WTC11 (cell line): ENCODE measurements at regions not wholly inside any gene's neighbourhood (a gene's known extent, or its start where the extent isn't known, plus 50 kb on each side); places are given as distances from the start of the nearest gene placed in this dataset.

ENCODE experiments used
- ATAC-seq: fragments of 200-7000 bp; cut with Tn5 transposase; 2 replicates; pipeline ENCODE4 v1.10.0; 2021; ENCODE audit warnings: mild to moderate bottlenecking, moderate library complexity
- CTCF ChIA-PET: fragments of 300-600 bp; sonication (Branson Sonifier 250); formaldehyde crosslinking; loops from one replicate; lab custom pipeline; 2021; ENCODE audit warnings: antibody characterized with exemption; lab: Charles Lee
- POLR2A ChIA-PET: fragments of 350-600 bp; sonication (Branson Sonifier 250); formaldehyde crosslinking; loops from one replicate; lab custom pipeline; 2021; ENCODE audit warnings: antibody characterized with exemption; lab: Charles Lee
- DNase-seq: peaks from one replicate; pipeline ENCODE4 v3.0.0; 2021; ENCODE audit warnings: low spot score
- H3K27ac Mint-ChIP-seq: 2 replicates; pipeline ENCODE4 v1.8.0; 2021; ENCODE audit warnings: mixed read lengths
- H3K27me3 Mint-ChIP-seq: 2 replicates; pipeline ENCODE4 v1.8.0; 2021; ENCODE audit warnings: low read depth, mild to moderate bottlenecking, moderate library complexity, mixed read lengths
- H3K36me3 Mint-ChIP-seq: 2 replicates; pipeline ENCODE4 v1.8.0; 2021; ENCODE audit warnings: mixed read lengths
- H3K4me1 Mint-ChIP-seq: 2 replicates; pipeline ENCODE4 v1.8.0; 2022; ENCODE audit warnings: mixed read lengths
- H3K4me3 Mint-ChIP-seq: 2 replicates; pipeline ENCODE4 v1.8.0; 2021; ENCODE audit warnings: mild to moderate bottlenecking, moderate library complexity, mixed read lengths
- H3K9me3 Mint-ChIP-seq: 2 replicates; pipeline ENCODE4 v1.8.0; 2021; ENCODE audit warnings: mixed read lengths
- AR ChIP-seq: fragments of 250-450 bp; sonication (Bioruptor Pico); IDR thresholded peaks from 2 replicates; pipeline ENCODE4 v1.9.0; 2021; ENCODE audit warnings: mild to moderate bottlenecking
- CBFB ChIP-seq: sonication (generic); formaldehyde crosslinking; IDR thresholded peaks from 2 replicates; pipeline ENCODE4 v1.8.1; 2022; ENCODE audit warnings: mild to moderate bottlenecking, low read depth, missing genetic modification reagents
- CREB1 ChIP-seq: sonication (generic); formaldehyde crosslinking; IDR thresholded peaks from 2 replicates; pipeline ENCODE4 v1.8.0; 2023; ENCODE audit warnings: mild to moderate bottlenecking, missing genetic modification reagents
- ESRRA ChIP-seq: sonication (generic); formaldehyde crosslinking; IDR thresholded peaks from 2 replicates; pipeline ENCODE4 v1.8.1; 2022; ENCODE audit warnings: mild to moderate bottlenecking, missing genetic modification reagents, borderline replicate concordance
- FOXK1 ChIP-seq: sonication (generic); formaldehyde crosslinking; IDR thresholded peaks from 2 replicates; pipeline ENCODE4 v1.8.0; 2022; ENCODE audit warnings: mild to moderate bottlenecking, moderate library complexity, missing genetic modification reagents
- FOXP1 ChIP-seq: sonication (generic); formaldehyde crosslinking; IDR thresholded peaks from 2 replicates; pipeline ENCODE4 v1.8.0; 2022; ENCODE audit warnings: missing genetic modification reagents, mild to moderate bottlenecking, moderate library complexity, borderline replicate concordance
- FOXP4 ChIP-seq: sonication (generic); formaldehyde crosslinking; IDR thresholded peaks from 2 replicates; pipeline ENCODE4 v1.8.0; 2022; ENCODE audit warnings: mild to moderate bottlenecking, missing genetic modification reagents
- GABPB1 ChIP-seq: sonication (generic); formaldehyde crosslinking; IDR thresholded peaks from 2 replicates; pipeline ENCODE4 v1.8.1; 2023; ENCODE audit warnings: mild to moderate bottlenecking, missing genetic modification reagents
- GTF2I ChIP-seq: fragments of 250-450 bp; sonication (Bioruptor Pico); conservative IDR thresholded peaks from 2 replicates; pipeline ENCODE4 v1.4.0; 2021; ENCODE audit warnings: mild to moderate bottlenecking
- IRF1 ChIP-seq: sonication (generic); formaldehyde crosslinking; IDR thresholded peaks from 2 replicates; pipeline ENCODE4 v1.8.0; 2023; ENCODE audit warnings: missing genetic modification reagents
- NFATC4 ChIP-seq: fragments of 250-450 bp; sonication (Bioruptor Pico); IDR thresholded peaks from 2 replicates; pipeline ENCODE4 v1.9.0; 2021; ENCODE audit warnings: mild to moderate bottlenecking
- NFYB ChIP-seq: sonication (generic); formaldehyde crosslinking; conservative IDR thresholded peaks from 2 replicates; pipeline ENCODE4 v1.8.0; 2022; ENCODE audit warnings: low read depth, missing genetic modification reagents
- NR1H2 ChIP-seq: sonication (generic); formaldehyde crosslinking; IDR thresholded peaks from 2 replicates; pipeline ENCODE4 v1.9.0; 2021; ENCODE audit warnings: mild to moderate bottlenecking, moderate library complexity, missing genetic modification reagents
- RELA ChIP-seq: sonication (generic); formaldehyde crosslinking; IDR thresholded peaks from 2 replicates; pipeline ENCODE4 v1.8.1; 2022; ENCODE audit warnings: missing genetic modification reagents, mild to moderate bottlenecking, borderline replicate concordance
- TEAD4 ChIP-seq: sonication (generic); formaldehyde crosslinking; IDR thresholded peaks from 2 replicates; pipeline ENCODE4 v1.8.0; 2022; ENCODE audit warnings: mild to moderate bottlenecking, missing genetic modification reagents
- ZNF138 ChIP-seq: sonication (generic); formaldehyde crosslinking; conservative IDR thresholded peaks from 2 replicates; pipeline ENCODE4 v1.8.1; 2022; ENCODE audit warnings: mild to moderate bottlenecking, moderate library complexity, missing genetic modification reagents
- ZNF219 ChIP-seq: sonication (generic); formaldehyde crosslinking; IDR thresholded peaks from 2 replicates; pipeline ENCODE4 v1.8.0; 2023; ENCODE audit warnings: missing genetic modification reagents, mild to moderate bottlenecking, borderline replicate concordance
- TF ChIP-seq, protein P1 (sequence below): sonication (generic); formaldehyde crosslinking; IDR thresholded peaks from 2 replicates; pipeline ENCODE4 v1.8.0; 2023; ENCODE audit warnings: mild to moderate bottlenecking, missing genetic modification reagents
- TF ChIP-seq, protein P2 (sequence below): sonication (generic); formaldehyde crosslinking; IDR thresholded peaks from 2 replicates; pipeline ENCODE4 v1.8.0; 2022; ENCODE audit warnings: mild to moderate bottlenecking, missing genetic modification reagents
- TF ChIP-seq, protein P3 (sequence below): sonication (generic); formaldehyde crosslinking; IDR thresholded peaks from 2 replicates; pipeline ENCODE4 v1.8.1; 2023; ENCODE audit warnings: mild to moderate bottlenecking, moderate library complexity, missing genetic modification reagents
- TF ChIP-seq, protein P4 (sequence below): fragments of 250-450 bp; sonication (Bioruptor Pico); IDR thresholded peaks from 2 replicates; pipeline ENCODE4 v1.9.0; 2021; ENCODE audit warnings: moderate library complexity, mild to moderate bottlenecking, inconsistent platforms, borderline replicate concordance
- TF ChIP-seq, protein P5 (sequence below): sonication (generic); formaldehyde crosslinking; IDR thresholded peaks from 2 replicates; pipeline ENCODE4 v1.8.1; 2023; ENCODE audit warnings: mild to moderate bottlenecking, missing genetic modification reagents, moderate library complexity

DNA sequence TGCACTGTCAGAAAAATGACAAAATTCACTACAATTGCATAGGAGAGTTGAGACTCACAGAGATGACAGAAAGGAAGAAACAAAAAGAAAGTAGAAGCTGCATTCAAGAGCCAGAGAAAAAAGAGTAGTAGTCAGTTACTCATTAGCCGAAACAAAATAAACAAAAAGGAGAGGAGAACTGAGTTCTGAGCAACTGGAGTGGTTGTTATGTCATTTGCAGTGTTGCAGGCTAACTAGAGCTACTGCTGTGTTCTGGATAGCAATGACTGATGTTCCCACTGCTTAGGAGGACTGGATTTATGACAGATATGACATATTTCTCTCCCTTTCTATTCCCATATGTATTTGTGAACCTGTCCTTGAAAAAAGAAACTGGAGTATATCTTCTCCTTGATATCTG lies 482.6 kb downstream of the RFC3 start (continued):
- TF ChIP-seq FOXP1 (CRISPR knock-in tag) = no peak
- TF ChIP-seq, protein P1, sequence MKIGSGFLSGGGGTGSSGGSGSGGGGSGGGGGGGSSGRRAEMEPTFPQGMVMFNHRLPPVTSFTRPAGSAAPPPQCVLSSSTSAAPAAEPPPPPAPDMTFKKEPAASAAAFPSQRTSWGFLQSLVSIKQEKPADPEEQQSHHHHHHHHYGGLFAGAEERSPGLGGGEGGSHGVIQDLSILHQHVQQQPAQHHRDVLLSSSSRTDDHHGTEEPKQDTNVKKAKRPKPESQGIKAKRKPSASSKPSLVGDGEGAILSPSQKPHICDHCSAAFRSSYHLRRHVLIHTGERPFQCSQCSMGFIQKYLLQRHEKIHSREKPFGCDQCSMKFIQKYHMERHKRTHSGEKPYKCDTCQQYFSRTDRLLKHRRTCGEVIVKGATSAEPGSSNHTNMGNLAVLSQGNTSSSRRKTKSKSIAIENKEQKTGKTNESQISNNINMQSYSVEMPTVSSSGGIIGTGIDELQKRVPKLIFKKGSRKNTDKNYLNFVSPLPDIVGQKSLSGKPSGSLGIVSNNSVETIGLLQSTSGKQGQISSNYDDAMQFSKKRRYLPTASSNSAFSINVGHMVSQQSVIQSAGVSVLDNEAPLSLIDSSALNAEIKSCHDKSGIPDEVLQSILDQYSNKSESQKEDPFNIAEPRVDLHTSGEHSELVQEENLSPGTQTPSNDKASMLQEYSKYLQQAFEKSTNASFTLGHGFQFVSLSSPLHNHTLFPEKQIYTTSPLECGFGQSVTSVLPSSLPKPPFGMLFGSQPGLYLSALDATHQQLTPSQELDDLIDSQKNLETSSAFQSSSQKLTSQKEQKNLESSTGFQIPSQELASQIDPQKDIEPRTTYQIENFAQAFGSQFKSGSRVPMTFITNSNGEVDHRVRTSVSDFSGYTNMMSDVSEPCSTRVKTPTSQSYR (CRISPR knock-in tag) = no peak
- no peak for TF ChIP-seq ESRRA
- TF ChIP-seq, protein P2, sequence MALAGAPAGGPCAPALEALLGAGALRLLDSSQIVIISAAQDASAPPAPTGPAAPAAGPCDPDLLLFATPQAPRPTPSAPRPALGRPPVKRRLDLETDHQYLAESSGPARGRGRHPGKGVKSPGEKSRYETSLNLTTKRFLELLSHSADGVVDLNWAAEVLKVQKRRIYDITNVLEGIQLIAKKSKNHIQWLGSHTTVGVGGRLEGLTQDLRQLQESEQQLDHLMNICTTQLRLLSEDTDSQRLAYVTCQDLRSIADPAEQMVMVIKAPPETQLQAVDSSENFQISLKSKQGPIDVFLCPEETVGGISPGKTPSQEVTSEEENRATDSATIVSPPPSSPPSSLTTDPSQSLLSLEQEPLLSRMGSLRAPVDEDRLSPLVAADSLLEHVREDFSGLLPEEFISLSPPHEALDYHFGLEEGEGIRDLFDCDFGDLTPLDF (CRISPR knock-in tag) = no peak

GRCh38 chr13:34302596-34302995 lies 484.6 kb downstream of the RFC3 start:
- Mint-ChIP-seq H3K4me3 (no peak overlapping the region), H3K4me1 (no peaks in the 10 kb centered on the region), H3K27ac (no peak overlapping the region), H3K27me3 (no peaks in the 10 kb centered on the region), H3K36me3 (no peaks in the 10 kb centered on the region), H3K9me3 (no peaks in the 10 kb centered on the region)
- no peak for DNase-seq
- ATAC-seq = no peak
- POLR2A ChIA-PET = no interaction called here
- TF ChIP-seq FOXK1 = no peak
- no peak for TF ChIP-seq NFATC4 (CRISPR knock-in tag)
- TF ChIP-seq TEAD4 (CRISPR knock-in tag) = no peak
- TF ChIP-seq CBFB (CRISPR knock-in tag) = no peak
- CTCF ChIA-PET = no interaction called here

- DNase-seq = no peak
- Mint-ChIP-seq H3K27me3 (no peaks in the 10 kb centered on the region), H3K9me3 (no peaks in the 10 kb centered on the region), H3K27ac (no peak overlapping the region), H3K36me3 (no peaks in the 10 kb centered on the region), H3K4me1 (no peaks in the 10 kb centered on the region)
- ChIA-PET CTCF (no interaction called here), POLR2A (no interaction called here)
- TF ChIP-seq, protein P3, sequence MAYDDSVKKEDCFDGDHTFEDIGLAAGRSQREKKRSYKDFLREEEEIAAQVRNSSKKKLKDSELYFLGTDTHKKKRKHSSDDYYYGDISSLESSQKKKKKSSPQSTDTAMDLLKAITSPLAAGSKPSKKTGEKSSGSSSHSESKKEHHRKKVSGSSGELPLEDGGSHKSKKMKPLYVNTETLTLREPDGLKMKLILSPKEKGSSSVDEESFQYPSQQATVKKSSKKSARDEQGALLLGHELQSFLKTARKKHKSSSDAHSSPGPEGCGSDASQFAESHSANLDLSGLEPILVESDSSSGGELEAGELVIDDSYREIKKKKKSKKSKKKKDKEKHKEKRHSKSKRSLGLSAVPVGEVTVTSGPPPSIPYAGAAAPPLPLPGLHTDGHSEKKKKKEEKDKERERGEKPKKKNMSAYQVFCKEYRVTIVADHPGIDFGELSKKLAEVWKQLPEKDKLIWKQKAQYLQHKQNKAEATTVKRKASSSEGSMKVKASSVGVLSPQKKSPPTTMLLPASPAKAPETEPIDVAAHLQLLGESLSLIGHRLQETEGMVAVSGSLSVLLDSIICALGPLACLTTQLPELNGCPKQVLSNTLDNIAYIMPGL (CRISPR knock-in tag) = no peak
- TF ChIP-seq FOXP4 (CRISPR knock-in tag) (no peak), NR1H2 (CRISPR knock-in tag) (no peak), GTF2I (CRISPR knock-in tag) (no peak), AR (CRISPR knock-in tag) (no peak), ZNF138 (CRISPR knock-in tag) (no peak), IRF1 (CRISPR knock-in tag) (no peak), ZNF219 (CRISPR knock-in tag) (no peak), CREB1 (CRISPR knock-in tag) (no peak), NFYB (CRISPR knock-in tag) (no peak), GABPB1 (CRISPR knock-in tag) (no peak), RELA (CRISPR knock-in tag) (no peak)
- TF ChIP-seq, protein P4, sequence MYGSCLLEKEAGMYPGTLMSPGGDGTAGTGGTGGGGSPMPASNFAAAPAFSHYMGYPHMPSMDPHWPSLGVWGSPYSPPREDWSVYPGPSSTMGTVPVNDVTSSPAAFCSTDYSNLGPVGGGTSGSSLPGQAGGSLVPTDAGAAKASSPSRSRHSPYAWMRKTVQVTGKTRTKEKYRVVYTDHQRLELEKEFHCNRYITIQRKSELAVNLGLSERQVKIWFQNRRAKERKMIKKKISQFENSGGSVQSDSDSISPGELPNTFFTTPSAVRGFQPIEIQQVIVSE (CRISPR knock-in tag) = no peak
- TF ChIP-seq, protein P5, sequence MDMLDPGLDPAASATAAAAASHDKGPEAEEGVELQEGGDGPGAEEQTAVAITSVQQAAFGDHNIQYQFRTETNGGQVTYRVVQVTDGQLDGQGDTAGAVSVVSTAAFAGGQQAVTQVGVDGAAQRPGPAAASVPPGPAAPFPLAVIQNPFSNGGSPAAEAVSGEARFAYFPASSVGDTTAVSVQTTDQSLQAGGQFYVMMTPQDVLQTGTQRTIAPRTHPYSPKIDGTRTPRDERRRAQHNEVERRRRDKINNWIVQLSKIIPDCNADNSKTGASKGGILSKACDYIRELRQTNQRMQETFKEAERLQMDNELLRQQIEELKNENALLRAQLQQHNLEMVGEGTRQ = no peak
- TF ChIP-seq, all 79 proteins: peak for 0
- no peak for ATAC-seq
- H3K4me3 Mint-ChIP-seq = no peak overlapping the region
Measured at GRCh38 chr13:34303346-34303745, 485.4 kb downstream of the RFC3 start.
